RWPE1 (cell line): ENCODE measurements at regions not wholly inside any gene's neighbourhood (a gene's known extent, or its start where the extent isn't known, plus 50 kb on each side); places are given as distances from the start of the nearest gene placed in this dataset.

ENCODE experiments used
- CTCF ChIA-PET: fragments of 350-600 bp; sonication (Branson Sonifier 250); formaldehyde crosslinking; extraction: SDS; loops from one replicate; lab custom pipeline; 2021; lab: Yijun Ruan, JAX
- POLR2A ChIA-PET: fragments of 400-600 bp; formaldehyde crosslinking; extraction: SDS; loops from one replicate; lab custom pipeline; 2020; ENCODE audit warnings: antibody characterized with exemption; ENCODE audit not compliant: low non-redundant PET; lab: Yijun Ruan, JAX
- DNase-seq: peaks from one replicate; pipeline ENCODE4 v3.0.0; 2012; ENCODE audit warnings: low spot score
- H3K27ac ChIP-seq: fragments of 450-650 bp; 2 replicates; pipeline ENCODE4 v1.5.1; 2017
- TF ChIP-seq, protein P1 (sequence below): fragments of 450-650 bp; conservative IDR thresholded peaks from 2 replicates; pipeline ENCODE4 v1.5.1; 2017; ENCODE audit warnings: low read depth, mild to moderate bottlenecking

GRCh38 chr16:62831235-62831850 is 795.1 kb upstream of the CDH8 start:
- DNase-seq: no peak
- no peak overlapping the region for H3K27ac ChIP-seq
- CTCF ChIA-PET: no interaction called here
- POLR2A ChIA-PET: no interaction called here
- TF ChIP-seq, protein P1, sequence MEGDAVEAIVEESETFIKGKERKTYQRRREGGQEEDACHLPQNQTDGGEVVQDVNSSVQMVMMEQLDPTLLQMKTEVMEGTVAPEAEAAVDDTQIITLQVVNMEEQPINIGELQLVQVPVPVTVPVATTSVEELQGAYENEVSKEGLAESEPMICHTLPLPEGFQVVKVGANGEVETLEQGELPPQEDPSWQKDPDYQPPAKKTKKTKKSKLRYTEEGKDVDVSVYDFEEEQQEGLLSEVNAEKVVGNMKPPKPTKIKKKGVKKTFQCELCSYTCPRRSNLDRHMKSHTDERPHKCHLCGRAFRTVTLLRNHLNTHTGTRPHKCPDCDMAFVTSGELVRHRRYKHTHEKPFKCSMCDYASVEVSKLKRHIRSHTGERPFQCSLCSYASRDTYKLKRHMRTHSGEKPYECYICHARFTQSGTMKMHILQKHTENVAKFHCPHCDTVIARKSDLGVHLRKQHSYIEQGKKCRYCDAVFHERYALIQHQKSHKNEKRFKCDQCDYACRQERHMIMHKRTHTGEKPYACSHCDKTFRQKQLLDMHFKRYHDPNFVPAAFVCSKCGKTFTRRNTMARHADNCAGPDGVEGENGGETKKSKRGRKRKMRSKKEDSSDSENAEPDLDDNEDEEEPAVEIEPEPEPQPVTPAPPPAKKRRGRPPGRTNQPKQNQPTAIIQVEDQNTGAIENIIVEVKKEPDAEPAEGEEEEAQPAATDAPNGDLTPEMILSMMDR: no peak

DNA sequence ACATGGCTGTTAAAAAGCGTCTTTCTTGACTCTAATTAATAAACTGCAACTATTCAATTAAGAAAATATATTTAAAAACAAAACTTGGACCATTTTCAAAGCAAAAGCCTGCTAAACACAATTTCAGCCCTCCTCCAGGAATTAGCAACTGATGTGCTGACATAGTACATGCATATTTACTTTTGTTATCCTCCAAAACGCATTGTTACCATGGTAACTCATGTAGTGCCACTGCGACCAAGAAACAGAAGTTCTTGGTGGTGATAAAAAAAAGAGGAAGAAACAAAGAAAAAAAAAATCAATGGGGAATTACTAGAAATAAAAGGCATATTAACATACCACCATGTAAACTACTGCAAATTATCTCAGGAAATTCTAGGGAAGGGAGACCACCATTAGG is 793.4 kb upstream of the CDH8 start:
- ChIA-PET CTCF (interaction anchor here (0.6 kb wide), 1 partner anchor 639 kb away, joined by 3 read pairs; no protein-coding TSS in a partner anchor), POLR2A (no interaction called here)
- DNase-seq: no peak
- H3K27ac ChIP-seq: no peak overlapping the region
- TF ChIP-seq, protein P1: no peak

- DNase-seq: no peak
- no peak overlapping the region for H3K27ac ChIP-seq
- ChIA-PET CTCF (interaction anchor here (0.6 kb wide), 1 partner anchor 639 kb away, joined by 3 read pairs; no protein-coding TSS in a partner anchor), POLR2A (no interaction called here)
- TF ChIP-seq, protein P1: no peak
These were observed 792.8 kb upstream of the CDH8 start for GRCh38 chr16:62829084-62829483.

DNA sequence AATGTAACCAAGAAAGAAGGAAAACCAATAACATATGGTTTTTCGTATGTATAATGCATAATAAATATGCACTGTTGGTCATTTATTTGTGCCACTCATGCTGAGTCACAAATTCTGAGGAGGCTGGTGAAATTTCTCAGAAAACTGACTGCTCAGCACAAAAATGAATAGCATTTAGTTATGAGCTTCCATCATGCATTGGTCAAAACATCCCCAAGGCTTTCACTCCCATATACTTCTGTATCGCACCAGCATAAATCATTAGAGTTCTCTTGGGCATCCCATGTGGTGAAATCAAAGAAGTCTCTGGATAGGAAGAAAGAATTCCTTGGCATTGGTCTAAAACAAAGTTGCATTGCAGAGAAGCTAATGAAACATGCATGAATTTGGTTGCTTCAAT is 785.6 kb upstream of the CDH8 start:
- DNase-seq: no peak
- no peak overlapping the region for H3K27ac ChIP-seq
- TF ChIP-seq, protein P1: no peak
- ChIA-PET CTCF (no interaction called here), POLR2A (no interaction called here)

GRCh38 chr16:62816971-62817519 is 780.8 kb upstream of the CDH8 start:
- ChIA-PET POLR2A (no interaction called here), CTCF (no interaction called here)
- TF ChIP-seq, protein P1: no peak
- no peak for DNase-seq
- H3K27ac ChIP-seq: no peak overlapping the region

- CTCF ChIA-PET: interaction anchor here (0.6 kb wide), 1 partner anchor 498 kb away, joined by 3 read pairs; no protein-coding TSS in a partner anchor
- POLR2A ChIA-PET: no interaction called here
- H3K27ac ChIP-seq: no peak overlapping the region
- no peak for DNase-seq
- TF ChIP-seq, protein P1: no peak
These were observed 778.7 kb upstream of the CDH8 start for GRCh38 chr16:62814891-62815290.
